ENCODE measurements at regions not wholly inside any gene's neighbourhood (a gene's known extent, or its start where the extent isn't known, plus 50 kb on each side); places are given as distances from the start of the nearest gene placed in this dataset.

GRCh38 chr10:128630787-128631252 is 504.6 kb upstream of the MKI67 start:
- peak in 1 of 2 donors; percentile 5 for DNase-seq (ENCODE audit: low read depth in 2 of 2)
- TF ChIP-seq CTCF (IDR thresholded peaks at IDR 0.05; ENCODE audit: low read depth, low read length) = no peak
- H3K4me3 ChIP-seq (replicated peaks in 1 of 2; ENCODE audit: low read depth in 2 of 2, low read length in 2 of 2) = no peak overlapping the region

- TF ChIP-seq CTCF (IDR thresholded peaks at IDR 0.05; ENCODE audit: low read depth, low read length) = peak; percentile 39
- peak; percentile 10 to 48 for DNase-seq (ENCODE audit: low read depth in 2 of 2)
Observed at GRCh38 chr10:128631801-128632241, 505.6 kb upstream of the MKI67 start.

GRCh38 chr10:128632694-128633093 is 506.5 kb upstream of the MKI67 start:
- no peak for TF ChIP-seq CTCF (IDR thresholded peaks at IDR 0.05; ENCODE audit: low read depth, low read length)
- H3K4me3 ChIP-seq (replicated peaks in 1 of 2; ENCODE audit: low read depth in 2 of 2, low read length in 2 of 2) = no peak overlapping the region
- no peak for DNase-seq (ENCODE audit: low read depth in 2 of 2)

More at GRCh38 chr10:128631801-128632241, 505.6 kb upstream of the MKI67 start:
- no peak overlapping the region for H3K4me3 ChIP-seq (replicated peaks in 1 of 2; ENCODE audit: low read depth in 2 of 2, low read length in 2 of 2)

- no peak for TF ChIP-seq CTCF (IDR thresholded peaks at IDR 0.05; ENCODE audit: low read depth, low read length)
- peak in 1 of 2 donors; percentile 28 for DNase-seq (ENCODE audit: low read depth in 2 of 2)
- H3K4me3 ChIP-seq (replicated peaks in 1 of 2; ENCODE audit: low read depth in 2 of 2, low read length in 2 of 2) = no peak overlapping the region
Observed at GRCh38 chr10:128633864-128634540, 507.8 kb upstream of the MKI67 start.

GRCh38 chr10:128642023-128642422 is 515.8 kb upstream of the MKI67 start:
- TF ChIP-seq CTCF (IDR thresholded peaks at IDR 0.05; ENCODE audit: low read depth, low read length) = no peak
- no peak for DNase-seq (ENCODE audit: low read depth in 2 of 2)
- H3K4me3 ChIP-seq (replicated peaks in 1 of 2; ENCODE audit: low read depth in 2 of 2, low read length in 2 of 2) = no peak overlapping the region

GRCh38 chr10:128642502-128642901 is 516.3 kb upstream of the MKI67 start:
- DNase-seq (ENCODE audit: low read depth in 2 of 2) = no peak
- H3K4me3 ChIP-seq (replicated peaks in 1 of 2; ENCODE audit: low read depth in 2 of 2, low read length in 2 of 2) = no peak overlapping the region
- no peak for TF ChIP-seq CTCF (IDR thresholded peaks at IDR 0.05; ENCODE audit: low read depth, low read length)
